HFF-Myc (cell line): ENCODE measurements at regions not wholly inside any gene's neighbourhood (a gene's known extent, or its start where the extent isn't known, plus 50 kb on each side); places are given as distances from the start of the nearest gene placed in this dataset.

Source experiments
- DNase-seq: peaks from one replicate; pipeline ENCODE4 v3.0.0-alpha.2; 2011; ENCODE audit warnings: low read depth; ENCODE audit errors: extremely low read depth
- H3K4me3 ChIP-seq: replicated peaks from 2 replicates; pipeline ENCODE4 v1.5.1; 2011; ENCODE audit warnings: low read depth, mild to moderate bottlenecking, control low read depth, low read length
- CTCF ChIP-seq: IDR thresholded peaks from 2 replicates; pipeline ENCODE4 v1.5.1; 2012; ENCODE audit warnings: mild to moderate bottlenecking, low read depth, low read length, control low read depth; ENCODE audit errors: missing control alignments

DNA sequence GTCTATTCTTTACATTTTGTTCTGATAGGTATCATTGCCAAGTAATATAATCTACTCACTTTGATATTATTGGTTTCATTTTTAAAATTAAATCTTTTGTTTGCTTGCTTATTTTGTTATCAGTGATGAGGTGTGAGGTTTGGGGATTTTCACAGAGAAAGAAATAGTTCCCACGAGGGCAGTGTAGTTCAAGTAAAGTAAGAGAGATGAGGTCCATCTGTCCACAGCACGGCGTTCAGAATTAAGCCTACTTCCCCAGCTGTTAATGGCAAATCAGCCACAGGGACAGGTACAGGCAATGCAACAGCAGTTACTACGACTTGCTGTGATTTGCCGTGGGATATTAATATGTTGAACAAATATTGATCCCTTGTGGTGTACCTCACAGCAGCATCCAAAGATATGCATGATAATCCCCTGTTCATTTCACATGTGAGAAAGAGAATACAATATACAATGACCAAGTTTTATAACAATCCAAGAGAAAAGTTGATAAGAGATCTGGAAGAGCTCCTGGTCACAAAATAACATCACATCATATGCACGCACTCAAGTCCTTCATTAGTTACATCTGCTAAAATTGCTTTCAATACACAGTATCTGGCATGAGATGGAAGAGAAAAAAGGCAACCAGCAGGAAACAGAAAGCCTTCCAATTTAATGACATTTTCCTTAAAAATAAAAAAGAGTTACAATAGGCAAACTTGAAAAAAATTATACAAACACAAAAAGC, 131.6 kb downstream of the TUSC7 start:
- DNase-seq: no peak
- no peak overlapping the region for H3K4me3 ChIP-seq
- TF ChIP-seq CTCF: no peak

- no peak overlapping the region for H3K4me3 ChIP-seq
- DNase-seq: no peak
- TF ChIP-seq CTCF: no peak
These were observed 132.8 kb downstream of the TUSC7 start for GRCh38 chr3:116842254-116842957.

DNA sequence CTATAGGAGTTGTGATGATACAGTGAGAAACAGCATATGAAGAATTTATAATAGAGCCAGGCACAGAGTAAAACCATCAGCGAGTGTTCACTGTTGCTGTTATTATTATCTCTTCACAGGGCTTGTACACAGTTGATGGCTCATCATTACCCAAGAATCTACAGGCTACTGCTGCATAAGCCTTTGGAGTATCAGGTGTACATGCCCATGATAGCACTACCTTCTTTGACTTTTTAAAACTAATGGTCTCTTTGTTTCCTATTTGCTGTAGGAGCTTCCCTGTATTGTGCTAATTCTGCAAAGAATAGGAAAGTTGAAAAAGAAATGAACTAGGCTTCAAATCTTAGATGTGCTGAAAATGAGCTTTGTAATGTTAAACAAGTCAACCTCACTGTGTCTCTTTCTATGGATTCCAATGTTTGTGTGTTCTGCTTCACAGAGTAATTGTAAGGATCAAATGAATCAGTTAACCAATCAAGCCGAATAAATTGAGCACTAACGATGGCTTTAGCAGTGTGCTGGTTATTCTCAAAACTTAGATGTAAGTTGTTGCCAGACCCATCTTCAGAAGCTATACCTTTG, 138.8 kb downstream of the TUSC7 start:
- no peak for DNase-seq
- H3K4me3 ChIP-seq: no peak overlapping the region
- TF ChIP-seq CTCF: no peak

- no peak for DNase-seq
- no peak overlapping the region for H3K4me3 ChIP-seq
- TF ChIP-seq CTCF: no peak
These were observed 139.7 kb downstream of the TUSC7 start for GRCh38 chr3:116849261-116849688.

DNA sequence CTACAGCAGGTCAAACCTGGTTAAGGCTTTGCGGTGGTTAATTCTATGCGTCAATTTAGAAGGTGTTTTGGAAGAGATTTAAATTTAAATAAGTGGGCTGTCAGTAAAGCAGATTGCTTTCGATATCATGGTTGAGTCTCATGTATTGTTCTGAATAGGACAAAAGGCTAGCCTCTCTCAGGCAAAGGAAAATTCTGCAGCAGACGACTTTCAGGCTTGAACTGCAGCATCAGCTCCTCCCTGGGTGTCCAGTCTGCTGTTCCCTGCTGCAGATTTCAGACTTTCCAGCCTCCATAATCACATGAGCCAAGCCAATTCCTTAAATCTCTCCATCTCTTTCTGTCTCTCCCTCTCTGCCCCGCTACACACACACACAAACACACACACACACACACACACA, 143.2 kb downstream of the TUSC7 start:
- no peak for DNase-seq
- H3K4me3 ChIP-seq: no peak overlapping the region
- TF ChIP-seq CTCF: no peak

GRCh38 chr3:116863270-116863770, 153.7 kb downstream of the TUSC7 start:
- TF ChIP-seq CTCF: no peak
- DNase-seq: no peak
- H3K4me3 ChIP-seq: no peak overlapping the region
